ENCODE measurements at regions not wholly inside any gene's neighbourhood (a gene's known extent, or its start where the extent isn't known, plus 50 kb on each side); places are given as distances from the start of the nearest gene placed in this dataset.

GRCh38 chr2:236849940-236850339, 235.7 kb upstream of the COPS8 start:
- DNase-seq (ENCODE audit: low read depth in 2 of 2) = no peak

- no peak for DNase-seq (ENCODE audit: low read depth in 2 of 2)
Measured at GRCh38 chr2:236851187-236851586, 234.5 kb upstream of the COPS8 start.

GRCh38 chr2:236852100-236852976, 233.4 kb upstream of the COPS8 start:
- peak; percentile 80 to 97 for DNase-seq (ENCODE audit: low read depth in 2 of 2)

GRCh38 chr2:236852977-236853374, 232.7 kb upstream of the COPS8 start:
- DNase-seq (ENCODE audit: low read depth in 2 of 2) = peak in 1 of 2 donors; percentile 50

- DNase-seq (ENCODE audit: low read depth in 2 of 2) = no peak
Measured at GRCh38 chr2:236853585-236854051, 232.1 kb upstream of the COPS8 start.

GRCh38 chr2:236855176-236855865, 230.4 kb upstream of the COPS8 start:
- no peak for DNase-seq (ENCODE audit: low read depth in 2 of 2)

- no peak for DNase-seq (ENCODE audit: low read depth in 2 of 2)
Measured at GRCh38 chr2:236855866-236856847, 229.5 kb upstream of the COPS8 start.

GRCh38 chr2:236856848-236857235, 228.8 kb upstream of the COPS8 start:
- no peak for DNase-seq (ENCODE audit: low read depth in 2 of 2)

- DNase-seq (ENCODE audit: low read depth in 2 of 2) = no peak
Measured at GRCh38 chr2:236857246-236857645, 228.4 kb upstream of the COPS8 start.

GRCh38 chr2:236857781-236858180, 227.9 kb upstream of the COPS8 start:
- no peak for DNase-seq (ENCODE audit: low read depth in 2 of 2)

- DNase-seq (ENCODE audit: low read depth in 2 of 2) = no peak
Measured at GRCh38 chr2:236858661-236859060, 227.0 kb upstream of the COPS8 start.

- no peak for DNase-seq (ENCODE audit: low read depth in 2 of 2)
Measured at GRCh38 chr2:236859908-236860307, 225.8 kb upstream of the COPS8 start.

GRCh38 chr2:236861196-236861875, 224.4 kb upstream of the COPS8 start:
- DNase-seq (ENCODE audit: low read depth in 2 of 2) = no peak

- DNase-seq (ENCODE audit: low read depth in 2 of 2) = no peak
Measured at GRCh38 chr2:236861944-236862343, 223.7 kb upstream of the COPS8 start.

- no peak for DNase-seq (ENCODE audit: low read depth in 2 of 2)
Measured at GRCh38 chr2:236862526-236862925, 223.2 kb upstream of the COPS8 start.

- peak in 1 of 2 donors; percentile 17 for DNase-seq (ENCODE audit: low read depth in 2 of 2)
Measured at GRCh38 chr2:236862961-236863728, 222.5 kb upstream of the COPS8 start.

- no peak for DNase-seq (ENCODE audit: low read depth in 2 of 2)
Measured at GRCh38 chr2:236863729-236864126, 222.0 kb upstream of the COPS8 start.

GRCh38 chr2:236865052-236865451, 220.6 kb upstream of the COPS8 start:
- no peak for DNase-seq (ENCODE audit: low read depth in 2 of 2)

- DNase-seq (ENCODE audit: low read depth in 2 of 2) = no peak
Measured at GRCh38 chr2:236866542-236867340, 218.9 kb upstream of the COPS8 start.

All from lung microvascular endothelial cell (primary cell).